ENCODE measurements at regions not wholly inside any gene's neighbourhood (a gene's known extent, or its start where the extent isn't known, plus 50 kb on each side); places are given as distances from the start of the nearest gene placed in this dataset.

- TF ChIP-seq CTCF (IDR thresholded peaks at IDR 0.05), result no peak
These were observed 838.2 kb downstream of the RAPGEF2 start for GRCh38 chr4:159941076-159941475.

- no peak for TF ChIP-seq CTCF (IDR thresholded peaks at IDR 0.05)
These were observed 841.6 kb downstream of the RAPGEF2 start for GRCh38 chr4:159944477-159944876.

- peak; percentile 69 for TF ChIP-seq CTCF (IDR thresholded peaks at IDR 0.05)
These were observed 844.2 kb downstream of the RAPGEF2 start for GRCh38 chr4:159946983-159947615.

GRCh38 chr4:159950707-159951106, 847.8 kb downstream of the RAPGEF2 start:
- no peak for TF ChIP-seq CTCF (IDR thresholded peaks at IDR 0.05)

GRCh38 chr4:159966746-159967145, 863.9 kb downstream of the RAPGEF2 start:
- no peak for TF ChIP-seq CTCF (IDR thresholded peaks at IDR 0.05)

GRCh38 chr4:159977907-159978617, 875.2 kb downstream of the RAPGEF2 start:
- no peak for TF ChIP-seq CTCF (IDR thresholded peaks at IDR 0.05)

GRCh38 chr4:159979351-159979750, 876.5 kb downstream of the RAPGEF2 start:
- TF ChIP-seq CTCF (IDR thresholded peaks at IDR 0.05), result no peak
